ENCODE measurements at regions not wholly inside any gene's neighbourhood (a gene's known extent, or its start where the extent isn't known, plus 50 kb on each side); places are given as distances from the start of the nearest gene placed in this dataset.

DNA sequence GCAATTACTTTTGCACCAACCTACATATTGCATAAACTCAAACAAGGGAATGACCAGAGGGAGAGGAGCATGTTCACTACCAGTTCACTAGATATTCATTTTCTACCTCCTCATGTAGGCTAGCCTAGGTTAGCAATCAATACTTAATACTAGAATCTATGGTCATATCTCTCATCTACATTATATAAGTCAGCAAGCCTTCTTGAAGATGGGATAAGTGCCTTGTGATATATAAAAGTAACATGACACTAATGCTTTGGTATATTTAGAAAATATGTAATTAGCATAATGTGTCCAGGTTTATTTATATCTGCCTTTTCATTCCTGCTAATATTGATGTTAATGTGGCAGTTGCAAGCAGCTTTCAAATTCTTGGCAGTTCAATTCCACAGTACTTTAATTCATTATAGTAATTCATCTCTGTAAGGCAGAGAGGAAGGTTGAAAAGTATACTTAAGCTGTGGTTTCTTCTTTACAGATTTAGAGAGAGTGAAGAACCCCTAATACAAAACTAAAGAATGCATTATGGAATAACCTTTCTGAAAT, 1613.2 kb upstream of the ACO1 start:
- Histone ChIP-seq H3K4me1 (no peaks in the 10 kb centered on the region), H3K27me3 (replicated peaks; ENCODE audit: control insufficient read depth, insufficient read depth, low read length) (no peaks in the 10 kb centered on the region), H3K4me3 (ENCODE audit: low read depth, low read length) (no peak overlapping the region), H3K9me3 (no peaks in the 10 kb centered on the region), H3K36me3 (ENCODE audit: control insufficient read depth, insufficient read depth, low read length) (no peaks in the 10 kb centered on the region)
- no peak for TF ChIP-seq CTCF (IDR thresholded peaks at IDR 0.05; ENCODE audit: insufficient read depth in 1 of 2, low read depth in 1 of 2, low read length in 1 of 2, severe bottlenecking in 1 of 2, unreplicated experiment in 1 of 2)
- no peaks in the 10 kb centered on the region for H3K4me1 Mint-ChIP-seq (ENCODE audit: low read depth, unreplicated experiment)
- no peak overlapping the region for H3K4me3 Mint-ChIP-seq (ENCODE audit: unreplicated experiment)
- H3K36me3 Mint-ChIP-seq (ENCODE audit: insufficient read depth, unreplicated experiment), result no peaks in the 10 kb centered on the region
- H3K27me3 Mint-ChIP-seq (ENCODE audit: insufficient read depth, unreplicated experiment), result no peaks in the 10 kb centered on the region
- intact Hi-C loops (cut with micrococcal nuclease; ENCODE audit: unreplicated experiment), result no loop called here
- no peaks in the 10 kb centered on the region for H3K9me3 Mint-ChIP-seq (ENCODE audit: unreplicated experiment)
- no TSS peak for BruUV-seq (replicated peaks)
- DNase-seq, result no peak
- CTCF ChIA-PET, result no interaction called here
- no peak overlapping the region for H3K27ac Mint-ChIP-seq (ENCODE audit: unreplicated experiment)
- POLR2A ChIA-PET, result no interaction called here

- no peaks in the 10 kb centered on the region for H3K27me3 ChIP-seq (replicated peaks; ENCODE audit: control insufficient read depth, insufficient read depth, low read length)
- no peak for TF ChIP-seq CTCF (IDR thresholded peaks at IDR 0.05; ENCODE audit: insufficient read depth in 1 of 2, low read depth in 1 of 2, low read length in 1 of 2, severe bottlenecking in 1 of 2, unreplicated experiment in 1 of 2)
- no peaks in the 10 kb centered on the region for H3K36me3 ChIP-seq (ENCODE audit: control insufficient read depth, insufficient read depth, low read length)
- H3K4me3 ChIP-seq (ENCODE audit: low read depth, low read length), result no peak overlapping the region
- Mint-ChIP-seq H3K27ac (ENCODE audit: unreplicated experiment) (no peak overlapping the region), H3K27me3 (ENCODE audit: insufficient read depth, unreplicated experiment) (no peaks in the 10 kb centered on the region), H3K36me3 (ENCODE audit: insufficient read depth, unreplicated experiment) (no peaks in the 10 kb centered on the region), H3K9me3 (ENCODE audit: unreplicated experiment) (no peaks in the 10 kb centered on the region), H3K4me1 (ENCODE audit: low read depth, unreplicated experiment) (no peaks in the 10 kb centered on the region), H3K4me3 (ENCODE audit: unreplicated experiment) (no peak overlapping the region)
- H3K4me1 ChIP-seq, result no peaks in the 10 kb centered on the region
- ChIA-PET POLR2A (no interaction called here), CTCF (no interaction called here)
- no peak for DNase-seq
- no TSS peak for BruUV-seq (replicated peaks)
- intact Hi-C loops (cut with micrococcal nuclease; ENCODE audit: unreplicated experiment), result no loop called here
- H3K9me3 ChIP-seq, result no peaks in the 10 kb centered on the region
Measured at GRCh38 chr9:30771760-30772159, 1612.7 kb upstream of the ACO1 start.

GRCh38 chr9:30773427-30773826, 1611.0 kb upstream of the ACO1 start:
- no peak overlapping the region for H3K4me3 ChIP-seq (ENCODE audit: low read depth, low read length)
- ChIA-PET POLR2A (no interaction called here), CTCF (no interaction called here)
- no peak overlapping the region for H3K27ac Mint-ChIP-seq (ENCODE audit: unreplicated experiment)
- no peaks in the 10 kb centered on the region for H3K4me1 ChIP-seq
- H3K4me3 Mint-ChIP-seq (ENCODE audit: unreplicated experiment), result no peak overlapping the region
- no peaks in the 10 kb centered on the region for H3K27me3 Mint-ChIP-seq (ENCODE audit: insufficient read depth, unreplicated experiment)
- H3K4me1 Mint-ChIP-seq (ENCODE audit: low read depth, unreplicated experiment), result no peaks in the 10 kb centered on the region
- H3K36me3 Mint-ChIP-seq (ENCODE audit: insufficient read depth, unreplicated experiment), result no peaks in the 10 kb centered on the region
- intact Hi-C loops (cut with micrococcal nuclease; ENCODE audit: unreplicated experiment), result no loop called here
- H3K27me3 ChIP-seq (replicated peaks; ENCODE audit: control insufficient read depth, insufficient read depth, low read length), result no peaks in the 10 kb centered on the region
- no peaks in the 10 kb centered on the region for H3K36me3 ChIP-seq (ENCODE audit: control insufficient read depth, insufficient read depth, low read length)
- no peaks in the 10 kb centered on the region for H3K9me3 Mint-ChIP-seq (ENCODE audit: unreplicated experiment)
- BruUV-seq (replicated peaks), result no TSS peak
- no peak for TF ChIP-seq CTCF (IDR thresholded peaks at IDR 0.05; ENCODE audit: insufficient read depth in 1 of 2, low read depth in 1 of 2, low read length in 1 of 2, severe bottlenecking in 1 of 2, unreplicated experiment in 1 of 2)
- H3K9me3 ChIP-seq, result no peaks in the 10 kb centered on the region
- no peak for DNase-seq
